ENCODE measurements at regions not wholly inside any gene's neighbourhood (a gene's known extent, or its start where the extent isn't known, plus 50 kb on each side); places are given as distances from the start of the nearest gene placed in this dataset.

- TF ChIP-seq, protein P1, sequence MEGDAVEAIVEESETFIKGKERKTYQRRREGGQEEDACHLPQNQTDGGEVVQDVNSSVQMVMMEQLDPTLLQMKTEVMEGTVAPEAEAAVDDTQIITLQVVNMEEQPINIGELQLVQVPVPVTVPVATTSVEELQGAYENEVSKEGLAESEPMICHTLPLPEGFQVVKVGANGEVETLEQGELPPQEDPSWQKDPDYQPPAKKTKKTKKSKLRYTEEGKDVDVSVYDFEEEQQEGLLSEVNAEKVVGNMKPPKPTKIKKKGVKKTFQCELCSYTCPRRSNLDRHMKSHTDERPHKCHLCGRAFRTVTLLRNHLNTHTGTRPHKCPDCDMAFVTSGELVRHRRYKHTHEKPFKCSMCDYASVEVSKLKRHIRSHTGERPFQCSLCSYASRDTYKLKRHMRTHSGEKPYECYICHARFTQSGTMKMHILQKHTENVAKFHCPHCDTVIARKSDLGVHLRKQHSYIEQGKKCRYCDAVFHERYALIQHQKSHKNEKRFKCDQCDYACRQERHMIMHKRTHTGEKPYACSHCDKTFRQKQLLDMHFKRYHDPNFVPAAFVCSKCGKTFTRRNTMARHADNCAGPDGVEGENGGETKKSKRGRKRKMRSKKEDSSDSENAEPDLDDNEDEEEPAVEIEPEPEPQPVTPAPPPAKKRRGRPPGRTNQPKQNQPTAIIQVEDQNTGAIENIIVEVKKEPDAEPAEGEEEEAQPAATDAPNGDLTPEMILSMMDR (IDR thresholded peaks at IDR 0.05), result no peak
- TF ChIP-seq POLR2A (IDR thresholded peaks at IDR 0.05), result no peak
- no peak for DNase-seq
- Histone ChIP-seq H3K27me3 (no peaks in the 10 kb centered on the region), H3K4me1 (no peaks in the 10 kb centered on the region), H3K27ac (no peak overlapping the region), H3K9me3 (no peaks in the 10 kb centered on the region), H3K4me3 (no peak overlapping the region), H3K36me3 (no peaks in the 10 kb centered on the region)
- intact Hi-C loops (cut with DNase I; ENCODE audit: low total_unique reads), result no loop called here
Measured at GRCh38 chr12:114054982-114055381, 88.9 kb upstream of the RBM19 start.

GRCh38 chr12:114046236-114046998 lies 80.3 kb upstream of the RBM19 start:
- Histone ChIP-seq H3K27me3 (no peaks in the 10 kb centered on the region), H3K9me3 (no peaks in the 10 kb centered on the region), H3K4me1 (no peaks in the 10 kb centered on the region), H3K36me3 (no peaks in the 10 kb centered on the region), H3K4me3 (no peak overlapping the region), H3K27ac (no peak overlapping the region)
- intact Hi-C loops (cut with DNase I; ENCODE audit: low total_unique reads), result no loop called here
- DNase-seq, result no peak
- no peak for TF ChIP-seq POLR2A (IDR thresholded peaks at IDR 0.05)
- TF ChIP-seq, protein P1 (IDR thresholded peaks at IDR 0.05), result no peak

DNA sequence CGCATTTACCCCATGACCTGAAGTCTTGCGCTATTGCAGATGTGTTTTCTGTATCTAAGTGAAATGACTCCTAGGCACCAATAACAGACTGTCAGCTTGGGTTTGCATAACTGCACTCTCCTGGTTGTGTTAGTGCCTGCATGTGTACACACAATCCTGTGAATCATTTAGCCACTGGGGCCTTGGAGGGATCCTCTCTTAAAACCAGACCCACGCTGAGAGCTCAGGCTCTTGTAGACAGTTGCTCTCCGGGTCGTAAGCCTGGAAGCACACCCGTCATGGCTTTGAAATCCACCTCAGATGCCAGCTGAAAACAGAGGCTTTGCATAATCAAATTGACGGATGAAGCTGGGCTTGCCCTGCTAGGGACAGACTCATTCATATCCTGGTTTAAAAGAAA lies 79.2 kb upstream of the RBM19 start:
- Histone ChIP-seq H3K27ac (no peak overlapping the region), H3K4me1 (no peaks in the 10 kb centered on the region), H3K9me3 (no peaks in the 10 kb centered on the region), H3K36me3 (no peaks in the 10 kb centered on the region), H3K4me3 (no peak overlapping the region), H3K27me3 (no peaks in the 10 kb centered on the region)
- intact Hi-C loops (cut with DNase I; ENCODE audit: low total_unique reads), result no loop called here
- no peak for DNase-seq
- TF ChIP-seq, protein P1 (IDR thresholded peaks at IDR 0.05), result no peak
- TF ChIP-seq POLR2A (IDR thresholded peaks at IDR 0.05), result no peak

DNA sequence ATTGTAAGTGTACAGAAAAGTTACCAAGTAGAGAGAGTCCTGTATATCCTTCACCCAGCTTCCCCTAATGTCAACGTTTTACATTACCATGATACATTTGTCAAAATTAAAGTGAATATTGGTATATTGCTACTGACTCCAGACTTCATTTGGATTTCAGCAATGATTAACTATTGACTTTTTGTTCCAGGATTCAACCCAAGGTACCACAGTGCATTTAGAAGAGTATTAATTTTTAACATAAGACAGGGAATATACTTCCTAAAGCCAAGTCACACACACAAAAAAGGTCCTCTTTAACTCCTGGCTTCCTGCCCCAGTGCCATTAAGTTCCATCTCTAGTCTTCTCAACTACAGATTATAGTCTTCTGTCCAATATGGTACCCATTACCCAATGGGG lies 75.5 kb upstream of the RBM19 start:
- Histone ChIP-seq H3K27ac (no peak overlapping the region), H3K9me3 (no peaks in the 10 kb centered on the region), H3K36me3 (no peaks in the 10 kb centered on the region), H3K27me3 (no peaks in the 10 kb centered on the region), H3K4me3 (no peak overlapping the region), H3K4me1 (no peaks in the 10 kb centered on the region)
- intact Hi-C loops (cut with DNase I; ENCODE audit: low total_unique reads), result no loop called here
- no peak for DNase-seq
- TF ChIP-seq, protein P1 (IDR thresholded peaks at IDR 0.05), result no peak
- no peak for TF ChIP-seq POLR2A (IDR thresholded peaks at IDR 0.05)

DNA sequence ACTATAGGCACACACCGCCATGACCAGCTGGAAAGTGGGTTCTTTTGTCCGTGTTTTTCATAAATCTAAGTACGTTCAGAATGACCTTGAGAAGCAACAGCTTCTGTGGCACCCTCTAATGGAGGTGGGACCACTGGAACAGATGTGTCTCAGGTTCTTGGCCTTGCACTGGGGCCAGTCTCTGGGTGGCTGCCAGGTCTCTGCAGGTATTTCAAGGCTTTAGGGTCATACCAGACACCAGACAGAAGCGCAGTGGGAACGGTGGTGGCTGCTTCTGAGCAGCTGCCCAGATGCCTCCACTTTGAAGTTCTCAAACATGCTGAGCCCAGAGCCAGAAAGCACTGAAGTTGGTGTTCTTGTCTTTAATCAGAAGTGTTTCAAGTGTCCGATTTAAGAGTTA lies 75.0 kb upstream of the RBM19 start:
- H3K9me3 ChIP-seq, result no peaks in the 10 kb centered on the region
- no peaks in the 10 kb centered on the region for H3K36me3 ChIP-seq
- intact Hi-C loops (cut with DNase I; ENCODE audit: low total_unique reads), result no loop called here
- no peaks in the 10 kb centered on the region for H3K27me3 ChIP-seq
- H3K4me1 ChIP-seq, result no peaks in the 10 kb centered on the region
- no peak overlapping the region for H3K4me3 ChIP-seq
- H3K27ac ChIP-seq, result no peak overlapping the region
- no peak for DNase-seq
- TF ChIP-seq, protein P1 (IDR thresholded peaks at IDR 0.05), result no peak
- no peak for TF ChIP-seq POLR2A (IDR thresholded peaks at IDR 0.05)

Data from uterus (tissue), 3 donors.